ENCODE measurements at regions not wholly inside any gene's neighbourhood (a gene's known extent, or its start where the extent isn't known, plus 50 kb on each side); places are given as distances from the start of the nearest gene placed in this dataset.

GRCh38 chr5:128870923-128871322, 94.4 kb upstream of the SLC27A6 start:
- intact Hi-C loops (cut with micrococcal nuclease; ENCODE audit: unreplicated experiment), result no loop called here
- H3K36me3 ChIP-seq (ENCODE audit: control insufficient read depth, insufficient read depth, low read length), result no peaks in the 10 kb centered on the region
- Mint-ChIP-seq H3K4me3 (ENCODE audit: unreplicated experiment) (no peak overlapping the region), H3K27ac (ENCODE audit: unreplicated experiment) (no peak overlapping the region), H3K36me3 (ENCODE audit: insufficient read depth, unreplicated experiment) (no peaks in the 10 kb centered on the region), H3K27me3 (ENCODE audit: insufficient read depth, unreplicated experiment) (peaks cover 4% of the 10 kb centered on the region), H3K4me1 (ENCODE audit: low read depth, unreplicated experiment) (no peaks in the 10 kb centered on the region), H3K9me3 (ENCODE audit: unreplicated experiment) (no peaks in the 10 kb centered on the region)
- H3K4me3 ChIP-seq (ENCODE audit: low read depth, low read length), result no peak overlapping the region
- ChIA-PET POLR2A (no interaction called here), CTCF (no interaction called here)
- BruUV-seq (replicated peaks), result no TSS peak
- TF ChIP-seq CTCF (IDR thresholded peaks at IDR 0.05; ENCODE audit: insufficient read depth in 1 of 2, low read depth in 1 of 2, low read length in 1 of 2, severe bottlenecking in 1 of 2, unreplicated experiment in 1 of 2), result no peak
- no peaks in the 10 kb centered on the region for H3K4me1 ChIP-seq
- no peaks in the 10 kb centered on the region for H3K9me3 ChIP-seq
- no peak for DNase-seq
- no peaks in the 10 kb centered on the region; the same call in 1 of the 2 replicates for H3K27me3 ChIP-seq (replicated peaks; ENCODE audit: control insufficient read depth, insufficient read depth, low read length)

- no peaks in the 10 kb centered on the region for H3K9me3 ChIP-seq
- BruUV-seq (replicated peaks), result no TSS peak
- ChIA-PET CTCF (no interaction called here), POLR2A (no interaction called here)
- no peaks in the 10 kb centered on the region for H3K9me3 Mint-ChIP-seq (ENCODE audit: unreplicated experiment)
- no peaks in the 10 kb centered on the region for H3K4me1 Mint-ChIP-seq (ENCODE audit: low read depth, unreplicated experiment)
- H3K4me3 ChIP-seq (ENCODE audit: low read depth, low read length), result no peak overlapping the region
- no peak for TF ChIP-seq CTCF (IDR thresholded peaks at IDR 0.05; ENCODE audit: insufficient read depth in 1 of 2, low read depth in 1 of 2, low read length in 1 of 2, severe bottlenecking in 1 of 2, unreplicated experiment in 1 of 2)
- H3K4me3 Mint-ChIP-seq (ENCODE audit: unreplicated experiment), result no peak overlapping the region
- H3K27ac Mint-ChIP-seq (ENCODE audit: unreplicated experiment), result no peak overlapping the region
- no peak for DNase-seq
- H3K27me3 ChIP-seq (replicated peaks; ENCODE audit: control insufficient read depth, insufficient read depth, low read length), result no peaks in the 10 kb centered on the region
- H3K4me1 ChIP-seq, result no peaks in the 10 kb centered on the region
- intact Hi-C loops (cut with micrococcal nuclease; ENCODE audit: unreplicated experiment), result no loop called here
- peaks cover 16% of the 10 kb centered on the region for H3K27me3 Mint-ChIP-seq (ENCODE audit: insufficient read depth, unreplicated experiment)
- H3K36me3 Mint-ChIP-seq (ENCODE audit: insufficient read depth, unreplicated experiment), result no peaks in the 10 kb centered on the region
- no peaks in the 10 kb centered on the region for H3K36me3 ChIP-seq (ENCODE audit: control insufficient read depth, insufficient read depth, low read length)
Observed at GRCh38 chr5:128876569-128877382, 88.5 kb upstream of the SLC27A6 start.

GRCh38 chr5:128877476-128877875, 87.8 kb upstream of the SLC27A6 start:
- no peak for TF ChIP-seq CTCF (IDR thresholded peaks at IDR 0.05; ENCODE audit: insufficient read depth in 1 of 2, low read depth in 1 of 2, low read length in 1 of 2, severe bottlenecking in 1 of 2, unreplicated experiment in 1 of 2)
- no peak overlapping the region for H3K27ac Mint-ChIP-seq (ENCODE audit: unreplicated experiment)
- H3K27me3 ChIP-seq (replicated peaks; ENCODE audit: control insufficient read depth, insufficient read depth, low read length), result no peaks in the 10 kb centered on the region
- ChIA-PET POLR2A (no interaction called here), CTCF (no interaction called here)
- peaks cover 13% of the 10 kb centered on the region for H3K27me3 Mint-ChIP-seq (ENCODE audit: insufficient read depth, unreplicated experiment)
- no peaks in the 10 kb centered on the region for H3K4me1 Mint-ChIP-seq (ENCODE audit: low read depth, unreplicated experiment)
- no peaks in the 10 kb centered on the region for H3K36me3 Mint-ChIP-seq (ENCODE audit: insufficient read depth, unreplicated experiment)
- no peaks in the 10 kb centered on the region for H3K9me3 ChIP-seq
- intact Hi-C loops (cut with micrococcal nuclease; ENCODE audit: unreplicated experiment), result no loop called here
- H3K4me3 Mint-ChIP-seq (ENCODE audit: unreplicated experiment), result no peak overlapping the region
- no peaks in the 10 kb centered on the region for H3K4me1 ChIP-seq
- H3K4me3 ChIP-seq (ENCODE audit: low read depth, low read length), result no peak overlapping the region
- no peaks in the 10 kb centered on the region for H3K36me3 ChIP-seq (ENCODE audit: control insufficient read depth, insufficient read depth, low read length)
- H3K9me3 Mint-ChIP-seq (ENCODE audit: unreplicated experiment), result no peaks in the 10 kb centered on the region
- no peak for DNase-seq
- BruUV-seq (replicated peaks), result no TSS peak
